ENCODE measurements at regions not wholly inside any gene's neighbourhood (a gene's known extent, or its start where the extent isn't known, plus 50 kb on each side); places are given as distances from the start of the nearest gene placed in this dataset.

DNA sequence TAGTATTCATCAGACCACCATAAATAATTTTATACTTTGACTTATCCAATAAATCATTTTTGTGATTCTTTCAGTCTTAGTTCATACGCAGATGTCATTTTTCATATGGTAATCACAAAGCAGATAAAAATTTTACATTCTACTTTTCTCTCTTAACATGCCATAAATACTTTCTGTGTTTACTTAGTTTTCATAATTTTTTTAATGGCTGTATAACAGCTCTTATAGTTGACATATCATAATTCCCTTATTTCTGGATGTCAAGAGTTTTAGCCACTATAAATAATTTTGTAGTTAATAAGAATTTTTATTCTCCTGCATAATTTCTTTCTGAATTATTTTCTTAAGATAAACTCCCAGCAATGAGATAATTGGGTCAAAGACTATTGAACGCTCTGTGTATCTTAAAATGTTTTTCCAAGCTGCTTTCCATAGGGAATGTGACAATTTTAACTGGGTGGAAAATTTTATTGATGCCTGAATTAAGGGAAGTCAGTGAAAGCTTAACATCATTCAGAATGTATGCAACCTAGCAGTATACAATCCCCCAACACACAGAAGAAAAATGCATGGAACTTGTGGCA is 702.7 kb downstream of the EPM2A start:
- Mint-ChIP-seq H3K27ac (no peak overlapping the region), H3K36me3 (ENCODE audit: low read depth) (no peaks in the 10 kb centered on the region), H3K9me3 (no peaks in the 10 kb centered on the region), H3K4me1 (ENCODE audit: low read depth) (no peaks in the 10 kb centered on the region), H3K27me3 (peaks cover 30% of the 10 kb centered on the region), H3K4me3 (no peak overlapping the region)

DNA sequence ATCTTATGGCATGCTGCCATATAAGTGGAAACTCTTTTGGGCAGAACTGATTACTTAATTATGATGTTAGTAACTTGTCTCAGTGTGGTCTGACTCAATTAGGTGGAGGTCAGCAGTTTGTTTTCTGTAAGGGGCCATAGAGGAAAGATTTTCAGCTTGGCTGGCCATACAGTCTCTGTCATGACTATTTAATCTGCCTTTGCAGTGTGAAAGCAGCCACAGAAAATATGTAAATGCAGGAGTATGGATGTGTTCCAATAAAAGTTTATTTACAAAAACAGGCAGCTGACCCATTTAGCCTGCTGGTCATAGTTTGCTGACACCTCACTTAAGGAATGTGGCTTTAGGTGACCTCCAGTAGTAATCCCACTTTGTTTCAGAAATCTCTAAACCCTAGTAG is 700.7 kb downstream of the EPM2A start:
- no peaks in the 10 kb centered on the region for H3K4me1 Mint-ChIP-seq (ENCODE audit: low read depth)
- H3K36me3 Mint-ChIP-seq (ENCODE audit: low read depth), result no peaks in the 10 kb centered on the region
- no peak overlapping the region for H3K4me3 Mint-ChIP-seq
- H3K27me3 Mint-ChIP-seq, result peaks cover 17% of the 10 kb centered on the region
- no peaks in the 10 kb centered on the region for H3K9me3 Mint-ChIP-seq
- no peak overlapping the region for H3K27ac Mint-ChIP-seq

DNA sequence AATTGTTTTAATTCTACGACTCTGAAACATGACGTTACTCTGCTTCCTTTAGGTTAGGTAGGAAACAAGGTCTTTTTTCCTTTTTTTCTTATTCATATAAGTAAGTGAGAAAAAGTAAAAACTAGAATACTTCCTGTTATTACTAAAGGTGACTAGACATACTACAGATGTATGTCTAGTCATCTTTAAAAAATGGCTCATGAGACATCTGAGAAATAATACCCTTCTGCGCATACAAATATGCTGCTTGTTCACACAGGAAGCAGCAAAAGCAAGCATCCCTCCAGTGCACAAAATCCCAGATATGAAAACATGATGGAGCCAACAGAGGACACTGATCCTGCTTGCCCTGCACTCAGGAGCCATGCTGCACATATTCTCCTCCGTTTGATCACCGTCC is 699.1 kb downstream of the EPM2A start:
- Mint-ChIP-seq H3K9me3 (no peaks in the 10 kb centered on the region), H3K27ac (no peak overlapping the region), H3K36me3 (ENCODE audit: low read depth) (no peaks in the 10 kb centered on the region), H3K27me3 (peaks cover 11% of the 10 kb centered on the region), H3K4me3 (no peak overlapping the region), H3K4me1 (ENCODE audit: low read depth) (no peaks in the 10 kb centered on the region)

DNA sequence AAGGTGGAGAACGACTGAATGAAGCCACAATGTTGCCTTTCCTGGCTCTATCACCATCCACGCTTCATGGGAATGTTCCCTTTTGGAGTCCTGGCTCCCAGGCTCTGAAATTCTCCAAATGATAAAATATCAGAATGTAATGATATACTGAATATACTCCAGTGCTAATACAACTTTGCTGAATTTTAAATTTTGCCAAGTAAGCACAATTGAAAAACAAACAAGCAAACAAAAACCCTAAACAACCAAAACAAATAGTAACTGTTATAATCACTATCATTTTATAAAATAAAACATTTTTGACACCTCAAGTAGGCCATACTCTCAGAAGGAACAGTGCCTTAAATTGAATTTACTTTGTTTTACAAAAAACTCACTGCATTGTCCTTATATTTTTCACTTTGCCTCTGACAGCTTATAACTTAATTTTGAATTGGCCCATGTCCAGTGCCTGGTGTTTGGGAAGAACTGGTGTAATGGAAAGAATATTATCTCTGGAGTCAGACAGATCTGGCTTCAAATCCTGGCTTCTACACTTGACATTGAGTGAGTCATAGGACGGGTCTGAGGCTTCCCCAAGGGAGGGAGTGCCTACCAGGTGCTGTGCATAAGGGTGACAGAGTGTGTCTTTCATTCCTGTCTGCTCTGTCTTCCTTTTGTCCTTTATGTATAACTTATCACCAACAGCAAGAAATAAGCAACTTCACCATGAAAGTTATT is 698.3 kb downstream of the EPM2A start:
- Mint-ChIP-seq H3K9me3 (peaks cover 3% of the 10 kb centered on the region), H3K4me1 (ENCODE audit: low read depth) (no peaks in the 10 kb centered on the region), H3K4me3 (no peak overlapping the region), H3K27me3 (peaks cover 8% of the 10 kb centered on the region), H3K36me3 (ENCODE audit: low read depth) (no peaks in the 10 kb centered on the region), H3K27ac (no peak overlapping the region)

DNA sequence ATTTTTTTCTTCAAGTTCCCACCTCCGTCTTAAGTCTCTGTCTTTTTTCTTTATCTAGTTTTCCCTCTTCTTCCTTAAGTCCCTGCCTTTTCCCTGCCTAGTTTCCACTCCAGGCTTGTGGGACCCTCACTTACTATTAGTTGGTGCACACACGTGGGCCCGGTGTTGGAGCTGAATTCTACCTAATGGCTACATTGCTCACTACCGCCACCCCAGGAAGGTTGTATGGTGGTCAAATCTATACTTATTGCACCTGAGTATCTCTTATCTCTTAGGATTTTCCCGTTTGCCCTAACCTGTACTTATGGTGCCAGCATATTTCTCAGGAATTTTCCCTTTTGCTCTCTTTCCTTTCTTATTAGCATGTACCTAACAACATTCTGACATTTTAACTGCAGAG is 692.8 kb downstream of the EPM2A start:
- peaks cover 4% of the 10 kb centered on the region for H3K9me3 Mint-ChIP-seq
- no peak overlapping the region for H3K27ac Mint-ChIP-seq
- no peaks in the 10 kb centered on the region for H3K4me1 Mint-ChIP-seq (ENCODE audit: low read depth)
- no peaks in the 10 kb centered on the region for H3K36me3 Mint-ChIP-seq (ENCODE audit: low read depth)
- H3K27me3 Mint-ChIP-seq, result peaks cover 5% of the 10 kb centered on the region
- no peak overlapping the region for H3K4me3 Mint-ChIP-seq

DNA sequence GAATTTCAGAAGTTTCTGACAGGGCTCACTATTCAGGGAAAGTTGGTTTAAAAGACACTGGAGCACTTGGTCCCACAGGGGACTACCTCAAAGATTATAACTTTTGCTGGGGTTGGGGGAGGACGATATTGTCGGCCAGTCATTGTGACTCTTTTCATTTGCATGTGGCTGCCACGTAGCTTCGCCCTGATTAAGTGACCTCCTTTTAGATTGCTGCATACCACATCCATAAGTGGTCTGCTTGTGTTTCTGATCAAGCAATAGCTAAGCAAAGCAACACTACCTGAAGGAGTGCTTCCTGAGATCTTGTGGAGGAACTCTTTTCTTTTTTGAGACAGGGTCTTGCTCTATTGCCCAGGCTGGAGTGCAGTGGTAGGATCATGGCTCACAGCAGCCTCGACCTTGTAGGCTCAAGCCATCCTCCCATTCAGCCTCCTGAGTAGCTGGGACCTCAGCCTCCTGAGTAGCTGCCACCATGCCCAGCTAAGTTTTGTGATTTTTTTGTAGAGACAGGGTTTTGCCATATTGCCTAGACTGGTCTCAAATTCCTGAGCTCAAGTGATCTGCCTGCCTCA is 691.3 kb downstream of the EPM2A start:
- H3K36me3 Mint-ChIP-seq (ENCODE audit: low read depth), result no peaks in the 10 kb centered on the region
- H3K9me3 Mint-ChIP-seq, result peaks cover 4% of the 10 kb centered on the region
- H3K4me1 Mint-ChIP-seq (ENCODE audit: low read depth), result no peaks in the 10 kb centered on the region
- H3K27ac Mint-ChIP-seq, result no peak overlapping the region
- H3K27me3 Mint-ChIP-seq, result peaks cover 6% of the 10 kb centered on the region
- no peak overlapping the region for H3K4me3 Mint-ChIP-seq

DNA sequence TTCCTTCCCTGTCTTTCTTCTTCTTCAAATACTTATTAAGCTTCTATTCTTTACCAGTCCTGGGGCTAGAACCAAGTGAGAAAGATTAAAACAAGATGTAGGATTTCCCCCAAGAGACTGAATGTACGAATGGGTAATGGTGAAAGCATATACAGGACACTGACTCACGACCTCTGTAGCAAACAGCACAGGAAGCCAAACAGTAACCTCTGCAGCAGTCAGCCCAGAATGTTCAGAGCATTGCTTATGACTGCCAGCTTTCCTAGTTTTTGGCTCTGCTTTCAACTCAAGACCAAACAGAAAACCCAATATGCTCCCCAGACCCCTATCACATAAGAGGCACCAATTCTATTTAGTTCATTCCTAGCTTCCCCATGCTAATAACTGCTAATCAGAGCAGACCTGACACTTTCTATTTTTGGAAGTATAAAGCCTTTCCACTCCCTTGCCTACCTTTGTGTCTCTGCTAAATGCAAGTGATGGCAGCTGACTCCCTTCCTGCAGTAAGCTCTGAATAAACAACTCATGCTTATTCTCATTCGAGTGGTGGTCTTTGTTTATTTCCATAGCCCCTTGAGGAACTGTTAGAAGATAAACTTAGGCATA is 690.6 kb downstream of the EPM2A start:
- H3K36me3 Mint-ChIP-seq (ENCODE audit: low read depth), result no peaks in the 10 kb centered on the region
- H3K4me3 Mint-ChIP-seq, result no peak overlapping the region
- H3K27me3 Mint-ChIP-seq, result peaks cover 12% of the 10 kb centered on the region
- peaks cover 4% of the 10 kb centered on the region for H3K9me3 Mint-ChIP-seq
- no peak overlapping the region for H3K27ac Mint-ChIP-seq
- H3K4me1 Mint-ChIP-seq (ENCODE audit: low read depth), result no peaks in the 10 kb centered on the region

DNA sequence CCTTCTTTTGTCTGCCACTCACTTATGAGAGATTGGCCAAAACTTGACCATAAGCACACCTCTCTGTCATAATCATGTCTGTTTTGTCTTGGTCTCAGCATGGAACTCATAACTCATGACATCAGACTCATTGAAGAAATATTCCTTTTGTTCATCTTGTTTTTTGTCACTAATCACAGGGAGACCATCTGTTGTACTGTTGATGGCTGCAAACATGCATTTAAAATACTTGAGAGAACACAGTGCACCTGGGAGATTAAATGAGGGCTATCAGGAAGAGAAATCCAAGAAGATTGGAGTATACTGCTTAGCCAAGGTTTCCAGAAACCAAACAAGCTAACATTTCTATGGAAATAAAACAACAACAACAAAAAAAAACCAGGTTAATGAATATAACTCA is 689.7 kb downstream of the EPM2A start:
- Mint-ChIP-seq H3K27ac (no peak overlapping the region), H3K9me3 (peaks cover 4% of the 10 kb centered on the region), H3K4me1 (ENCODE audit: low read depth) (no peaks in the 10 kb centered on the region), H3K27me3 (peaks cover 12% of the 10 kb centered on the region), H3K36me3 (ENCODE audit: low read depth) (no peaks in the 10 kb centered on the region), H3K4me3 (no peak overlapping the region)

DNA sequence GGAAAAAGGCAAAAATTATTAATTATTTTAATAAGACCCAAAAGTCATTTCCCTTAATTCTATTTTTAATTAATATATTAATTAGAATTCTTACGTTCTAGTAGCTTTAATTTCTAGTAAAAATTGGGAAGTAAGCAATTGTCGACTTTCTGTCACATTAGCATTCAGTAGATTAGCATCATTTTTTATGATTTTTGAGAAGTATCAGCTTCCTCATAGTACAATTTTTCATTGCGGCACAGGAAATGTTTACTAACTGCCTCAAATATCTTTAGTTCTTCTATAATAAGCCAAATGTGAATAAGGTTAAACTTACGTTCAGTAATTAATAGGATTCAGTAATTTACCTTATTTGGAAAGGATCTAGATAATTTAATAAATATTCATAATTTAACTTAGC is 687.4 kb downstream of the EPM2A start:
- no peaks in the 10 kb centered on the region for H3K36me3 Mint-ChIP-seq (ENCODE audit: low read depth)
- no peaks in the 10 kb centered on the region for H3K9me3 Mint-ChIP-seq
- H3K27ac Mint-ChIP-seq, result no peak overlapping the region
- no peak overlapping the region for H3K4me3 Mint-ChIP-seq
- peaks cover 7% of the 10 kb centered on the region for H3K4me1 Mint-ChIP-seq (ENCODE audit: low read depth)
- H3K27me3 Mint-ChIP-seq, result peaks cover 12% of the 10 kb centered on the region

DNA sequence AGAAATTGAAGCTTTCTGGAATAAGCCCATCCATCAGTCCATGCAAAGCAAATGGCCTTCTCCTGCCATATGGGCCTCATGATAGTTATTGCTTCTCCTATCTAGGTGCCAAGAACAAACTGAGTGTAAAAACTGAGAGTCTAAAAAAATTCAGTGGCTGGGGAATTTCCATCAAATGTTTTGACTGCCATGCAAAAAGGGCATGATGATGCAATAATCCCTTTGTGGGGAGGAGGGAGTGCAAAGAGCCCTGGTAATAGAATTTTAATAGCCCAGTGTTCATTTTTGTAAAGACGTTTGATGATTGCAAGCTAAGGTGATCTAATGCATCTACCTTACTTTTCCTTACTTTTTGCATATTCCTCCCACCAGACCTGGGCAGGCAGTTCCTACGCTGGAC is 683.7 kb downstream of the EPM2A start:
- no peak overlapping the region for H3K27ac Mint-ChIP-seq
- H3K4me1 Mint-ChIP-seq (ENCODE audit: low read depth), result peaks cover 7% of the 10 kb centered on the region
- no peak overlapping the region for H3K4me3 Mint-ChIP-seq
- H3K9me3 Mint-ChIP-seq, result no peaks in the 10 kb centered on the region
- H3K27me3 Mint-ChIP-seq, result peaks cover 10% of the 10 kb centered on the region
- no peaks in the 10 kb centered on the region for H3K36me3 Mint-ChIP-seq (ENCODE audit: low read depth)

DNA sequence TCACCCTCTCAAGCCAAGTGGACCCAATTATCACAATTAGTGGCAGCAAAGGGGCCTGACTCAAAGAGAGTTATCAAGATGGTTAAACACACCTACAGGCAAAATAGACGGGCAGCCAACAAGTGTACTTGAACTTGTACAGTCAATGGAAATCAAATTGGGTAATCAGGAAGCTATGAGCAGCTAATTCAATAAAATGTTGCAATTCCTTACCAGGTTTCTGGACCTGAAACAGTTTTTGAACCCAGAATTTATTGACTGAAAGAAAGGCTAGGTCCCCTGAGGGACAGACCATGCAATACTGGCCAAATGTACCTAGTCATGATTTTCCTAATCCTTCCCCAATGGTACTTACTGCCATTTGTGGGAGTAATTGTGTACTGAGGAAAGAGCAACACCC is 679.8 kb downstream of the EPM2A start:
- H3K27ac Mint-ChIP-seq, result no peak overlapping the region
- H3K27me3 Mint-ChIP-seq, result peaks cover 3% of the 10 kb centered on the region
- H3K4me1 Mint-ChIP-seq (ENCODE audit: low read depth), result peaks cover 7% of the 10 kb centered on the region
- no peaks in the 10 kb centered on the region for H3K9me3 Mint-ChIP-seq
- H3K36me3 Mint-ChIP-seq (ENCODE audit: low read depth), result no peaks in the 10 kb centered on the region
- H3K4me3 Mint-ChIP-seq, result no peak overlapping the region

DNA sequence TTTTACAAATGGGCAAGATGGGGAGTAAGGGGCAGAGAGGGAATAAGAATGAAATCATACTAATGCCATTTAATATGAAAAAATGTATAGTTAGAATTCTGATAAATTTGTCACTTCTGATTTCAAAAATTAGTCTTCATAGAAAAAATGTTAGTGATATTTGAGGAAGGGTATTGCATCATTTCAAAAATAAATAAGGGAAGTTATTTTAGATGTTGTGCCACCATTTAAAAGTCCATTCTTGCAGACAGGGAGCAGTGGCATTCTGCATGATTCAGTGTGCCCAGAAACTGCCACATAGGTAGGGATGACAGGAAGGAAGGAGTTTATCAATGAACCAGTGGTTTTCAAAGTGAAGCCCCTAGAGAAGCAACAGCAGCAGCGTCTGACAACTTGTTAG is 674.6 kb downstream of the EPM2A start:
- H3K4me1 Mint-ChIP-seq (ENCODE audit: low read depth), result no peaks in the 10 kb centered on the region
- no peak overlapping the region for H3K4me3 Mint-ChIP-seq
- H3K27ac Mint-ChIP-seq, result no peak overlapping the region
- H3K9me3 Mint-ChIP-seq, result no peaks in the 10 kb centered on the region
- no peaks in the 10 kb centered on the region for H3K36me3 Mint-ChIP-seq (ENCODE audit: low read depth)
- H3K27me3 Mint-ChIP-seq, result peaks cover 7% of the 10 kb centered on the region

DNA sequence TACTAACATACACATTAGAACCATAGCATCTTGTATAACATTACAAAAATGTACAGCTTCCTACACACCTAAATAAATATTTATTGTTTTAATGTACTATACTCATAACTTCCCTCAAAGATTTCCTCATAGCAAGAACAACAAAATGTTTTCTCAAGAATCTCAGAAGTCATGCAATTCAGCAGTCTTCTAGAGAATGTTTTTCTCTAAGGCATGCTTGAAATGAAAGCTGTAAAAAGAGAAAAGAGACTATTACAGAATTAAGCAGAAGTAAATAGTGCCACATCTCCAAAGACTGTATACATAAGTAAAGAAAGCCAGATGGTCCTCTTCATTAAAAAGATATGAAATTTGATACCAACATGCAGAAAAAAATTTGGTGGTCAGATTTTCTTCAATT is 672.2 kb downstream of the EPM2A start:
- no peak overlapping the region for H3K27ac Mint-ChIP-seq
- no peaks in the 10 kb centered on the region for H3K4me1 Mint-ChIP-seq (ENCODE audit: low read depth)
- H3K9me3 Mint-ChIP-seq, result no peaks in the 10 kb centered on the region
- H3K27me3 Mint-ChIP-seq, result peaks cover 22% of the 10 kb centered on the region
- H3K4me3 Mint-ChIP-seq, result no peak overlapping the region
- H3K36me3 Mint-ChIP-seq (ENCODE audit: low read depth), result no peaks in the 10 kb centered on the region

DNA sequence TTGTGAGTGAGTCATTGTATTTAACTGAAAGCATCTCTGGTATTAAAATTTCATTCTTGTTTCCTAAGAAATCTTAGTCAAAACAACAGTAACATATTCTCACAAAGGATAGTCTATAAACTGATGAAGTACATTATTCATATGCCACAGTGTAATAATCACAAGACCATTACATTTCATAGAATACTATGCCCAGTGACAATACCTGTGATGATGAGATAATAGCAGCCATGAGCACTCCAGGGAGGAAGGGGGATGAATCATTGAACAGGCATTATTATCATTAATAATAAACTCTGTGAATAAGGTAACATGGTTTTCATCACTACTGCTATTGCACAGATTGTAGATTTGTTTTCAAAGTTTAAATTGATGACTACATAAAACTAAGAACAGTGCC is 667.9 kb downstream of the EPM2A start:
- Mint-ChIP-seq H3K27ac (no peak overlapping the region), H3K36me3 (ENCODE audit: low read depth) (no peaks in the 10 kb centered on the region), H3K27me3 (peaks cover 35% of the 10 kb centered on the region), H3K4me3 (no peak overlapping the region), H3K9me3 (no peaks in the 10 kb centered on the region), H3K4me1 (ENCODE audit: low read depth) (no peaks in the 10 kb centered on the region)

DNA sequence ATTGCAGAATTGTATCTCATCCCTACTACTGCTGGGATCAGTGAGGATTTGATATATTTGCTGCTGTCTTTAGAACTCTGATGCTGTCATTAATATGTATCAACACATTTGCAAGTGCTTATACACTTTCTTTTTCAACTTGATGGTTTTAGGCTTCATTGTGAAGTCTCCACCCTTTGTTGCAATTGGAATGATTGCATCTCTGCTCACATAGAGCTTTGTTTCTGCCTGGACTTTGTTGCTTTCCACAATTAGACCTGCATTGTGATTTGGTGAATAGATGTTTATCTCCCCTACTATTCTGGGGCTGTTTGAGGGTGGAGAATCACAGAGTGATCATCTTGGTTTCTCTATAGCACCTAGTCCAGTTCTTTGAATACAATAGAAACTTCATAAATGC is 666.7 kb downstream of the EPM2A start:
- no peaks in the 10 kb centered on the region for H3K36me3 Mint-ChIP-seq (ENCODE audit: low read depth)
- H3K27me3 Mint-ChIP-seq, result peaks cover 32% of the 10 kb centered on the region
- no peak overlapping the region for H3K4me3 Mint-ChIP-seq
- no peak overlapping the region for H3K27ac Mint-ChIP-seq
- H3K4me1 Mint-ChIP-seq (ENCODE audit: low read depth), result no peaks in the 10 kb centered on the region
- no peaks in the 10 kb centered on the region for H3K9me3 Mint-ChIP-seq
